Endometrial microvascular endothelial cells (primary cell): ENCODE measurements at regions not wholly inside any gene's neighbourhood (a gene's known extent, or its start where the extent isn't known, plus 50 kb on each side); places are given as distances from the start of the nearest gene placed in this dataset.
"Not testable (repeated sequence)": the region's sequence is repeated elsewhere in the genome, so short reads cannot be mapped to it uniquely, and the experiment has no call there.

Experiments used
- in situ Hi-C: cut with HindIII; loops from 2 replicates; pipeline ENCODE4 v1.10.0; 2017; ENCODE audit warnings: low sequenced_read_pairs, low pct_unique_long_range_greater_than_20kb; ENCODE audit errors: inconsistent ontology term

- in situ Hi-C loops = no loop called here
Observed at GRCh38 chr20:4454111-4454510, 205.0 kb upstream of the ADRA1D start.

GRCh38 chr20:4453359-4453758, 204.3 kb upstream of the ADRA1D start:
- in situ Hi-C loops = no loop called here

- in situ Hi-C loops = no loop called here
Observed at GRCh38 chr20:4451487-4452081, 202.5 kb upstream of the ADRA1D start.

- in situ Hi-C loops = no loop called here
Observed at GRCh38 chr20:4449957-4450715, 201.0 kb upstream of the ADRA1D start.

GRCh38 chr20:4445784-4446183, 196.7 kb upstream of the ADRA1D start:
- in situ Hi-C loops = no loop called here

- in situ Hi-C loops = no loop called here
Observed at GRCh38 chr20:4445331-4445730, 196.2 kb upstream of the ADRA1D start.

- in situ Hi-C loops = no loop called here
Observed at GRCh38 chr20:4444404-4444803, 195.3 kb upstream of the ADRA1D start.

- in situ Hi-C loops = no loop called here
Observed at GRCh38 chr20:4443016-4443415, 193.9 kb upstream of the ADRA1D start.

GRCh38 chr20:4441871-4442270, 192.8 kb upstream of the ADRA1D start:
- in situ Hi-C loops = no loop called here

- in situ Hi-C loops = no loop called here
Observed at GRCh38 chr20:4441191-4441590, 192.1 kb upstream of the ADRA1D start.

- in situ Hi-C loops = no loop called here
Observed at GRCh38 chr20:4439461-4439860, 190.4 kb upstream of the ADRA1D start.

GRCh38 chr20:4437131-4437530, 188.0 kb upstream of the ADRA1D start:
- in situ Hi-C loops = no loop called here

- in situ Hi-C loops = no loop called here
Observed at GRCh38 chr20:4435671-4436455, 186.8 kb upstream of the ADRA1D start.

GRCh38 chr20:4435225-4435624, 186.1 kb upstream of the ADRA1D start:
- in situ Hi-C loops = no loop called here

- in situ Hi-C loops = no loop called here
Observed at GRCh38 chr20:4434681-4435080, 185.6 kb upstream of the ADRA1D start.

GRCh38 chr20:4431446-4431845, 182.4 kb upstream of the ADRA1D start:
- in situ Hi-C loops = no loop called here

- in situ Hi-C loops = not testable (repeated sequence)
Observed at GRCh38 chr20:4430826-4431225, 181.7 kb upstream of the ADRA1D start.

GRCh38 chr20:4427940-4428586, 179.0 kb upstream of the ADRA1D start:
- in situ Hi-C loops = no loop called here

- in situ Hi-C loops = no loop called here
Observed at GRCh38 chr20:4418141-4418540, 169.1 kb upstream of the ADRA1D start.
